ENCODE measurements at regions not wholly inside any gene's neighbourhood (a gene's known extent, or its start where the extent isn't known, plus 50 kb on each side); places are given as distances from the start of the nearest gene placed in this dataset.

GRCh38 chr15:98057453-98057852 is 97.0 kb downstream of the ARRDC4 start:
- TF ChIP-seq, protein P1, sequence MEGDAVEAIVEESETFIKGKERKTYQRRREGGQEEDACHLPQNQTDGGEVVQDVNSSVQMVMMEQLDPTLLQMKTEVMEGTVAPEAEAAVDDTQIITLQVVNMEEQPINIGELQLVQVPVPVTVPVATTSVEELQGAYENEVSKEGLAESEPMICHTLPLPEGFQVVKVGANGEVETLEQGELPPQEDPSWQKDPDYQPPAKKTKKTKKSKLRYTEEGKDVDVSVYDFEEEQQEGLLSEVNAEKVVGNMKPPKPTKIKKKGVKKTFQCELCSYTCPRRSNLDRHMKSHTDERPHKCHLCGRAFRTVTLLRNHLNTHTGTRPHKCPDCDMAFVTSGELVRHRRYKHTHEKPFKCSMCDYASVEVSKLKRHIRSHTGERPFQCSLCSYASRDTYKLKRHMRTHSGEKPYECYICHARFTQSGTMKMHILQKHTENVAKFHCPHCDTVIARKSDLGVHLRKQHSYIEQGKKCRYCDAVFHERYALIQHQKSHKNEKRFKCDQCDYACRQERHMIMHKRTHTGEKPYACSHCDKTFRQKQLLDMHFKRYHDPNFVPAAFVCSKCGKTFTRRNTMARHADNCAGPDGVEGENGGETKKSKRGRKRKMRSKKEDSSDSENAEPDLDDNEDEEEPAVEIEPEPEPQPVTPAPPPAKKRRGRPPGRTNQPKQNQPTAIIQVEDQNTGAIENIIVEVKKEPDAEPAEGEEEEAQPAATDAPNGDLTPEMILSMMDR (conservative IDR thresholded peaks at IDR 0.05 in 1 of 2, IDR thresholded peaks at IDR 0.05 in 1 of 2; ENCODE audit: low read depth in 1 of 2, low read length in 2 of 2), result no peak
- no peak for TF ChIP-seq EZH2 (IDR thresholded peaks at IDR 0.05; ENCODE audit: low read length, missing control alignments)
